NCI-H82 treated with DMSO at 0.1 percent for 48 hours (cell line): ENCODE measurements at regions not wholly inside any gene's neighbourhood (a gene's known extent, or its start where the extent isn't known, plus 50 kb on each side); places are given as distances from the start of the nearest gene placed in this dataset.

Experiments
- DNase-seq: peaks from one replicate; lab custom pipeline; 2025; ENCODE audit not compliant: unreplicated experiment; lab: John Stamatoyannopoulos, UW

DNA sequence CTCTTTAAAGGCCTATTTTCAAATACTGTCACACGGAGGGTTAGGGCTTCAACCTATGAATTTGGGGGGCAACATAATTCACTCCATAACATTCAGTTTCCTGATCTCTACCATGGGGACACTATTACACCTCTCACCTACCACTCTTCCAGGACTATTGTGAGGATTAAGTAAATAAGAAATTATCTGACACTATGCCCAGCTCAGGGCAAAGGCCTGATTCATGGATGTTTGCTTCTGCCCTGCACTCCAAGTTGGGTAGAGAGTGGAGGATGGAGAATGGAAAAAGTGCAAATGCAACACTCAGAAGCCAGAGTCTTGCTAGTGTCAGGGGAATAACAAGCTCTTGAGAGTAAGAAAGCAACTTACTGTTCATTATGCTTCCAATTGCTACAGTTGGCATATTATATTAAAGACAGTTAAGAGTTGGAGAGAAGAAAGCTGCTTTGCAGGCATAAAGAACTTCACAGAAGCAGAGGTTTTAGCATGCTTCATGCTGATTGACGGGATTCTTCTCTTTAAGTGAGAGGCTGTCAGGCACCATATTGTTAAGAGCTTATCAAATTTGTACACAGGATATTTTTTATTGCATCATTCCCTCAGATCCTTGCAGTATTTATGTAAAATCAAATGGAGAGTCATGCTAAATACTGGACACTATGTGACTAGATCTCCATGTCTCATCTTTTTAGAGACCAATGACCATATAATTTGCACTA, 375.3 kb downstream of the VPS13C start:
- DNase-seq, result no peak

DNA sequence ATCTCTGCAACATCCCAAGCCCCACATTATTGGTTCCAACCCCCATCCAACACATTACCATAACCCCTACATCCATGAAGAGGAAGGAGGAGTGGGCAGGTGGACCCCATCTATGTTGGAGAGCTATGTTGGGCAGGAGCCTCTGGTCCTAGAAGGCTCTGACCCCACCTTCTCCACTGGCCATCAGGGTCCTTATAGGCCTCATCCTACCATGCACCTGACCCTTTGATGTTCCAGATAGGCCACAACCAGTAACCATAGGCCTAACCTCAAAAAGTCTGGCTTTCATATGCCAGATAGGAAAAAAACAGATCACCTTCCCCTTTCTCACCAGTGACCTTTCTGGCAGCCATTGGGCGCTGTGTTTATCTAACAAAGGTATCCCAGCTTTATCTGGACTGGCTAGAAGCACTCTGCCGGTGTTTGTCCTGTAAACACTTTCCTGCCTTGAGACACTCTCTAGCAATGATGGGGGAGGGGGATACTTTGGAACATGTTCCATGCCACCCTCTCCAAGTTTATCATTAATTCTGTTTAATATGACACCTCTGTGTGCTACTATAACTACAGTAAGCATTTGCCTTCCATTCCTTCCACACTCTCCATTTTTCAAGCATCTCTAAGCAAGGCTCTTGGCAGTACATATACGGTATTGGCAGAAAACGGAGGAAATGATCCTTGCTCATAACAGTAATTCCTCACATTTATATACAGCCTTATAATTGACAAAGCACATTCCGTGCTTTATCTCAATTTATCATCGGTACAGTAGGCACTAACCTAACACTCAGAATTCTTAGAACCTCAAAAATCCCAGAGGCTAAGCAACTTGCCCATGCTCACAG, 377.1 kb downstream of the VPS13C start:
- no peak for DNase-seq

DNA sequence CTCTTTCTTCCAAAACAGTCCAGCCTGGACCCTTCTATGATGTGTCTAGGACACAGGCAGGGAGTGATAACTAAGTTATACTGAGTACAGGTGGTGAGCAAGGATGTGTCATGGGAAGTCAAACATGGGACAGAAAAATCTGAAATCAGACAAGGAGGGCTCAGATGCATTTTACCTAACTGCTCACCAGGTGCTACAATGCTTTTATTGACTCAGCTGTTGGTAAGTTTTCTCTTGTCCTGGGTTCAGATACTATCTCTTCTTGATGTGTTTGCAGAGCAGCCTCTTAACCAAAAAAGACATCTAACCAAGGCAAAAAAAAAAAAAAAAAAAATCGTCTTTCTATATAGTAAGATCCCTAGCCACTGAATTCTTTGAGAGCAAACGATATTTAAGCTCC, 378.6 kb downstream of the VPS13C start:
- no peak for DNase-seq

DNA sequence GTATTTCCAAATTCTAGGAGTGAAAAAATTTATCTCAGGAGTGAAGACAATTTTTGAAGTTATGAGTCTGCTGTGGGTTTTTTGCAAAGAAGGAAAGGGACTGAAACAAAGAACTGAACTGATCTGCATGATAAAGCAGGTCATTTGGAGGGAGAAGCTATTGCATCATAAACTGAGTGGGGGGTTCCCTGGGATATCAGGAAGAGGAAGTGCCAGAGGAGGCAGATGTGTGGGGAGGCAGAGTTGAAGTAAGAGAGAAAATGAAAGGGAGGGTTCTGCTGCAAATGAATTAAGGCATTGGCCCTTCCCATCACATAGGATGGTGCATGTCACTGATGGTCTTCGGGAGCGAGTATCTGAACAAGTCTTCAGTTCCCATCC, 379.2 kb downstream of the VPS13C start:
- no peak for DNase-seq

DNA sequence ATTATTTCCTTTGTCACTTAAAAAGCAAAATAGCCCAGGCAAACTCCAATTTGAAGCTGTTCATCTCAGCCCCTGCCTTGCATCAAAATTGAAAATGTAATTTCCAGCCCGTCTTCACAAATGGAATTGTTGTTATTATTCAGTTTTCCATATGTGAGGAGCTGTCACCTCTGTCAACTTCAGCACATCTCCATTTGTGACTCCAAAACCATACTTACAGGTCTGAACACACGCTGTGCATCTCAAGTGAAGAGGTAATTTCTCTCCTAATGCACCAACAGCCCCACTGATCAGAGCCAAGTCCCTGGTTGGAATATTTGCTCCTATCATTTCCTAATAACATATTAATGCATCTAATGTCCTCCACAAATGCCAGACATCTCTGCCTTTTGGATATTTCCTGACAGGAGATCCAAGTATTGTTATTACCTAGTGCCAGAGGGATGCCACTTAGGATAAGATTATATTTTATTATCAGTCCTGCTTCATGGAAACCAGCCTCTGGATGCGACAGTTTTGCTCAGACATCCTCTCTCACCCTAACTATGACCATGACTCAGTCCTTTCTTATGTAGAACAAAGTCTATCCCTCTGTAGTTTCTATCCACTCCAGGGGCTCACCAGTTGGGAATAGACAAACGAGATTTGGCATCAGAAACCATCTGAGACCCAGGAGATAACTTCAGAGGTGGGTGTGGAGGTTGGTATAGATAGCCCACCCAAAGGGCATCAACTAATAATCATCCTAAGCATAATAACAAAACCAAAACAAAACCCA, 379.8 kb downstream of the VPS13C start:
- no peak for DNase-seq

DNA sequence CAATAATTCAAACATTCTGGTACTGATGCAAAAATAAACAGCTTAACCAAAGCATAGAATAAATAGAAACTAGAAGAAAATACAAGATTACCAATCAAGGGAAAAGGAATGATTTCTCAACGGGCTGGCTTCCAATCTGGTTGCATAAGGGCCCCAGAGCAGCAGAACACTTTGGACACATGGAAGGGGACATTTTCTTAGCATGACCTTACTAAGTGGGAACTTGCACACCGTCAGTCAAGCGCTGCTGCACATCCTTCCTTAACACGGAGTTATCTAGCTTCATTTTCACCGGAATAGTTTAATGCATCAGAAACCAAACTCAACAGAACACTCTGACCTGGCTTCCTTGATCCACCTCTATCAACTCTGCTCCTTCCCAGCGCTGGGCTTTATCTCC, 388.5 kb downstream of the VPS13C start:
- DNase-seq, result no peak

DNA sequence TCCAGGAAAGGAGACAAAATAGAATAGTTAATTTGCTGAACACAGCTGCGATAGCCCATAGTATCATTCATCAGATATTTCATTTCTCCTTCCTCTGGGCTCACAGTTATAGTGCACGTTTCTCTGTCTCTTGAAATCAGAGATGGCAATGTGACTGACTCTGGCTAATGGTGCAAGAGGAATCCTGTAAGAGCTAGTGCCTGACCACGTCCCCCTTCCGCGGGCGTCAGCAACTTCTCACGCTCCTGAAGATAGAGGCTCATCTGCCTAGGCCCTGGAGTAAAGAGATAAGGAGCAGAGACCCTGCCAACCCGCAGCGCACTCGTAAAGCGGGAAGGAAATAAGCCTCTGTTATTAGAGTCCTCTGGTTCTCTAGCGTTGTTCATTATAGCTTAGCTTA, 391.8 kb downstream of the VPS13C start:
- DNase-seq, result no peak

DNA sequence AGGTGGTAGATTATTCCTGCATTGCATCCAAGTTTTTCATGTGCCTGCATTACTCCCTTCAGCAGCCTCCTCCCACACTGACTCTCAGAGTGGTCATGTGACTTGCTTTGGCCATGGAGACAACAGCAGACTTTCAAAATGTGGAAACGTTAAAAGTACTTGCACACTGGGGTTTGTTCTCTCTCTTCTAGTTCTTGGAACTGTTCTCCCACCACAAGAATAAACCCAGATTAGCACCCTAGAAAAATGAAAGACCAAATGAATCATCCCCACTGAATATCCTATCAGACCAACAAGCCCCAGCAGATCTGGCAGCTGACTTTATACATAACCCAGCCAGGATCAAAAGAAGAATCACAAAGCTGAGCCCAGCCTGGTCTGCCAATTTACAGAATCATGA, 398.5 kb downstream of the VPS13C start:
- no peak for DNase-seq

DNA sequence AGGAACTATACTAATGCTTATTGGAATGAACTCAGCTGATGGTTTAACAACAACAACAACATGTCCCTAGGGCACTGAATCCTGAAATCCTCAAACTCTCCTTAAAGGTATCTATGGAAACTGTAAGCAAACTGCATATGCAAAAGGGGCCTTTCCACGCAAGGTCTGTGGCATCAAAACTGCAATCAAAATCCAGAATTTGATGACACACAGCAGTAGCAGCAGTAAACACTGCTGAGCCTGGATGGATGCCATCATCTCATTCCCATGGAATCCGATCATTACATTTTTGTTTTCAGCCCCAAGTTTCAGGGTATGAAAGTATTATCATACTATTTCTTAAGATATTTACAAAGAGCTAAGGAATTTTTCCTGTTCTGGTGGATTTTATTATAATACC, 399.7 kb downstream of the VPS13C start:
- DNase-seq, result no peak

DNA sequence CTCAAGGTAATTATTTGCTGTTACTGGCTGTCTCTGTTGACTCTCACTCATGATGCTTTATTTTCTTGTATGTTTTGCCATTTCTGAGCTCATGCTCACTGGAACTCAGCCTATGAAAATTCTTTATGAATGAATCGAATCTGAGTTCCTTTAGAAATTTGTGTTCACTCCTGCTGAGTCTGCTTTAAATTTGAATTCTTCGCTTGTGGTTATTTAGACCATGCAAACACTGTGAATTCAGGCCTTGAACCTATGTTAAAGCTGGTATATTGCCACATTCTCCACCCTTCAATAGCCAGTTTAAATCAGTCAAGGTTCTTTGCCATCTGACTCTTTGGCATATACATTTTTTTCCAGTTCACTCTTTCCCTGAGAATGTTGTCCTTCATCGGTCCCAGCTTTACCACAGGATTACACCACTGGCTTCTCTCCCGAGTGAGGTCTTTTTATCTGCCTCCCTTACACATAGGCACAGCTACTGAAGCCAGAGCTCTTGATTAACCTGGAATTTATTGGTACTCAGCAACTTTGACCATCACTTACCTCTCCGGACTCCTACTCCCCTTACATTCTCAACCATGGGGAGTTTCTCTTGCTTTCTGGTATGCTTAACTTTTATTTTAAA, 400.6 kb downstream of the VPS13C start:
- DNase-seq, result no peak

DNA sequence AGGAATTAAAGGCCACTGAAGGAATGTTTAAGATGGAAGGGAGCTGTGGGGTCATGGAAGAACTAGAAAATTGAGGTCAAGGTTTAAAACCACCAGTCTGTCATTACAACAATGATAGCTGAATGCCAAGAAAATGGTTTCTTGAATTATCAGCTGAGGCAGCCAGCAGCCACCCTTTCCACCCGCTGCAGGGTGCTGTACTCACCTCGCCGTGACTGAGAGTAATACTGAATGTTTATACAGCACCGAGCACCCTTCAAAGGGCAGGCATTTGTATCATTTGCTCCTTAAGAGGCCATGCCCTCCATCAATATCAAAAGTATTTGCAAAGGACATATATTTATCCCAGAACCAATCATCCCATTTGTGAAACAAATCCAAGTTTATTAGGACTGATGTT, 402.8 kb downstream of the VPS13C start:
- DNase-seq, result no peak

DNA sequence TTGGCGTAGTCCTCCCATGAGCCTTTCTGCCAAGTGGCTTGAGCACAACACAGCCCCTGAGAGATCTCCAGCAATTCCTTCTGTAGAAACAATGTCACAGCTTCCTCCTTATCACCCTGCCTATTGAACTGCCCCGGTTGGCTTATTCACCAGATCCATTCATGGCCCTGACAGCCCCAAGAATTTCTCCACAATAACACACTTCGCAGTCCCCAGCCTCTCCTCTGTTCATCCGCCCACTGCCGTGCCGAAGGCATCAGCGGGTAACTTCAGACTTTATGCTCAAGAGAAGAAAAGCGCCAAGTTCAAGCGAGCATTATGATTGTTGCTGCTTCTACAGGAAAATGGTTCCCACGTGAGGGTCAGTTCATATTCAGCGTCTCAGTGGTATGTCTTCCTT, 403.9 kb downstream of the VPS13C start:
- no peak for DNase-seq

DNA sequence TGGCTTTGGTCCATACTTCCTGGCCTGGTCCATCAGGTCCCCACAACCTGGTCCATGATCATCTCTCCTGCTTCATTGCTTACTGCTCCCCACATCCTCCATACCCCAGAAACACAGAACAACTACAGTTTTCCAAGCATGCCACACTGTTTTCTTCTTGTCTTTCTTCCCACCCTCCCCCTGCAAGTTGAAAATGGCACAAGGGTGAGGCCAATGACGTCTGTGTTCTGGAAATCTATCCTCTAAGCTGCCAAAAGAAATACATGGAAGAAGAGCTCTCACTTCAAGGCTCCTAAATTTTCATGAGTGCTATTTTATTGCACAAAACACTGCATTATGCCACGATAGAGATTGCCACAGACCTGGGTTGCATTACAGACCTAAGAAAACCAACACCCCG, 404.4 kb downstream of the VPS13C start:
- no peak for DNase-seq

DNA sequence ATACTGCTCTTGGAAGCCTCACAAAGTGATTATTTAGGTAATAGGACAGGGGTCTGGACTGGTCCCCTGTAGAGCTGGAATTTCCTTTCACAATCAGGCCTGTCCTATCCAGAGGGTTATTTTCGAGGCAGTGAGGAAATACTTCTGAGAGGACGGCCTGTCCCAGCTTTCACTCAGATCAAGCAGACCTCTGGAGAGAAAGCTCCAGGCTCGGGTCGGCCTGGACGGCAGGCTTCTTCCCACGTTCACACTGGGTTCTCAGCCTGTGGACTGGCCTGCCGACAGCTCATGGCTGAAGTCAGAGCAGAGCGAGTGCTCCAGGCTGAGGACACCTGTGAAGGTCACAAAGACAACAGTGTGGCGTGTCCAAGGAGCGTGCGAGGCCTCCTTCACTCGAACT, 405.3 kb downstream of the VPS13C start:
- DNase-seq, result no peak

DNA sequence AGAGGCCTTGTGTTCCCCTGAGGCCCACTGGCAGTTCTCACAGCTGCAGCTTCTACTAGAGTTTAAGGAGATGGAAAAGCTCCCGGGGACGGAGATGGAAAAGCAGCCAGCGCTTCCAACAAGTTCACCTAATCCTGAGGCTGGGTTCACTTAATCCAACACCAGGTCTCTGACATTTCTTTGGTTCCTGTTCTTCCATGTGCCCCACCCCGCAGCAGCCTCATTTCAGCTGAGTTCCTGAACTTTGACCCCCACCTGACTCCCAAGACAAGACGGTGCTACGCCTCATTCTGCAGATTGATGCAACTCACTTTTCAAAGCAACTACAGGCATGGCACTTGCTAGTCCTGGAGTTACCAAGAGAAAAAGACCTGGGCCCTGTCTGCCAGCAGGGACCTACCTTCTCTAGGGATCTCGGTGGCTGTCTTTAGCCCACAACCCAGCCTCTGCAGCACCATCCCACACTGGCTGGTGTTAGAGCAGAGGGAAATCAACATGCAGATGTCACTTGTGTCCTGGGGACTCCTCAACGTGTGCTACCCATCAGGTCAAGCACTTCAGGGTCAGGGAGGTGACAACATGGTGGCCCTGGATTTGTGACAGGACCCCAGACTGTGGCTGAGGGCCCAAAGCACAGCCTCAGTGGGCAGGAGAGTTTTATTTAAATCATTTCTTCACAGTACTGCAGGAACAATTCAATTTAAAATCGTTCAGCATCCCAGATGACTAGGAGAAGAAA, 406.1 kb downstream of the VPS13C start:
- no peak for DNase-seq

DNA sequence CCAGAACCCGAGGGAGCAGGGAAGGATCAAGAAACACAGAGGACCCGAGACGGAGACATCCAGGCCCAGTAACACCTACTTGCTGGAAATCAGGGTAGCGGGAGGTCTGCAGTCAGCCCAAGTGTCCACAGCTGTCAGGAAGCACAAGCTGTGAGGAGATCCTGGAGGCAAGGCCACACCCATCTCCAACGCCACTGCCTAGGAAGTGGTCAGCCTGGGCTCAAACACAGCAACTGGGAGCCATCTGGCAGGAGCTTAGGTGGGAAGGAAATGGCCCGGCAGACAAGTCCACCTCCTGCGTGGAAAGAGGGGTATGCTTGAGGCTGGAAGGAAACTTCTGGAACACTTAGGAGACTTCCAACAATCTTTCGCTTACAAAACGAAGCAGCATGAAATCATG, 407.1 kb downstream of the VPS13C start:
- DNase-seq, result peak; percentile 32

DNA sequence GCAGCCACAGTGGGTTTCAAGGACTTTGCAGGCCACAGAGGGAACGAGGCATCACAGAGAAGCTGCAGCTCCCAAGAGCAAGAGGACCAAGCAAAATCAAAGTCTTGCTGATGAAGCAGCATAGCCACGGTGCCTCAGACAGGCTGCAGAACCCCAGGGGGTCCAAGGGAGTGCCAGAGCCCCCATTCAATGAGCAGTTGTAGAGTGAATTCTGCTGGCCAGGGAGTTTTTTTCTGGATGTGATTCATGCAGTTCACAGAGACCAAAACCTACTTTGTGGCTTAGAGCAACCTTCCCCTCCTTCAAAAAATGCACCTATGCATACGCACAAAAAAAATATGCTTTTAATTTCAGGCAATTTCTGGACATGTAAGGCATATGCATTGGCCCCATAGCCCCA, 409.0 kb downstream of the VPS13C start:
- no peak for DNase-seq

DNA sequence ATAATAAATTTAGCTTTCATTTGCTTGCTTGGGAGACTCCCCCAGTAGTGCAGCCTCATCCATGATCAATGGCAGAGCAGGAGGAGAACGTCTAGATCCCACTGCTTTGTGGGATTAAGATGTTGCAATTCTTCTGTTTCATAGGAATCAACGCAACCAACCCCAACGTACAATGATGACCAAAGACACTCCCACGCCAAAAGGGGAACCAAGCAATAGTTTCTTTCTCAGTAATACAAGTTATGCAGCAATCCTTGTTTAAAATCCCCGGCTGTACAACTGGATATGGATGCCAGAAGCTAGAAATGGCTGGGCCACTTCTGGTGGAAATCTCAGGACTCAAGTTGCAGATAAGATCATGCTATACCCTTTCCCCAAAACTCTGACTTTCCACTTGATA, 411.2 kb downstream of the VPS13C start:
- DNase-seq, result no peak

DNA sequence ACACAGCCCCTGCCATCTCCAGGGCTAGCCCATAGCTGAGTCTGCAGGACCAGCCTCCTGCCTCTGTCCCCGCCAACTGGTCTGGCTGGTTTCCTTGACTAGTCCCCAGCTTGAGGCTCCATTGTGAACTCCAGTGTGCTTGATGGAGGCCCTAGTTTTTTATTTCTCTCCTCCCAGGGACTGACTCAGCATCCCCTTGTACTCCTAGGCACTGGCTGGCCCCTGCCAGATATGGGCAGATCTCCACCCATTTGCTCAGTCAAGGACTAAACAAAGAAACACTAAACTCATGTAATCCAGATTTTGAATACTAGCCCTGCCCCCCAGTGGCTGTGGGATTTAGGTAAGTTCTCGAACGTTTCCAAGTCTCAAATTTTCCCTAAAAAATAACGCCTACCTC, 415.4 kb upstream of the RORA start:
- DNase-seq, result no peak

DNA sequence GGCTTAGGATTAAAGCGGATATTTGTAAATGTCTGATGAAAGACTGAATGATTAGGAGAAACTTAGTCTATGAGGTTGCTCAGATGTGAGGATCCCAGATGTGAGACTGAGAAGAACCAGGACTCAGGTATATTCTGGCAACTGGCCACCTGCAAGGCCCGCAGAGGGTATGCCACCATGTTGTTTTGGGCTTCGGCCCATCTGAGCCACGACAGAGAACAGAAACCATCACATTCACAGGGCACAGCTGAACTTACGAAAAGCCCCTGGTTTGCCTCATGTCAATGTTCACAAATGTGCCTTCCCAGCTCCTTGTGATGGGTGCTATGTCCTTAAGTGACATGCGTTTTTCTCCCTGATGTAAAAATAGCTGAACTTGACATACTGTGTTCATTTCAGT, 412.5 kb upstream of the RORA start:
- peak; percentile 58 for DNase-seq

DNA sequence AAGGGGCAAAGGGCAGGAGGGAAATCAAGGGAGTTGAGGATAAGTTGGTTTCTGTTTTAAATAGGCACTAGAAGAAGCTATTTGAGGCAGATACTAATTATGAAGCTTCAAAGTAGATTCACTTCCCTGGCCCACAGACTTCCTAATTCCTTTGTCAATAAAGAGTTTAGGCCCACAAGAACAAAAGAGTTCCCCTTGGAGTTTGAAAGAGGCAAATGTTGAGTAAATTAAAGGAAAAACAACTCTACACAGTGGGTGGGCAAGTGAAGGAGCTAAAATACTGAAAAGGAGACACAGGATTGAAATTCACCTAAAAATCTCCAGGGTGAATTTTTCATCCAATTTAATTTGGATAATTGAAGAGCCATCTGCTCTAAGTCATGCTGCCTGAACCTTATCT, 411.7 kb upstream of the RORA start:
- peak; percentile 76 for DNase-seq
